IMR-90 (cell line): ENCODE measurements at regions not wholly inside any gene's neighbourhood (a gene's known extent, or its start where the extent isn't known, plus 50 kb on each side); places are given as distances from the start of the nearest gene placed in this dataset.

Experiments used
- CHD1 ChIP-seq: IDR thresholded peaks from 2 replicates; pipeline ENCODE4 v1.6.1; 2012; ENCODE audit warnings: low read depth, low read length, improper control_type of control experiment
- CTCF ChIP-seq: conservative IDR thresholded peaks from 2 replicates; pipeline ENCODE4 v1.5.1; 2012; ENCODE audit warnings: mild to moderate bottlenecking, low read depth, low read length, improper control_type of control experiment
- FOS ChIP-seq: fragments of 150-350 bp; IDR thresholded peaks from 2 replicates; pipeline ENCODE4 v1.6.1; 2016; ENCODE audit warnings: low read depth, low read length
- MAZ ChIP-seq: IDR thresholded peaks from 2 replicates; pipeline ENCODE4 v1.6.1; 2012; ENCODE audit warnings: low read depth, mild to moderate bottlenecking, low read length, improper control_type of control experiment, moderate library complexity, borderline replicate concordance
- POLR2A ChIP-seq: IDR thresholded peaks from 2 replicates; pipeline ENCODE4 v1.6.1; 2012; ENCODE audit warnings: mild to moderate bottlenecking, low read depth, low read length
- SMC3 ChIP-seq: fragments of 150-350 bp; IDR thresholded peaks from 2 replicates; pipeline ENCODE4 v1.6.1; 2016; ENCODE audit warnings: low read depth, mild to moderate bottlenecking, antibody characterized with exemption, low read length, moderate library complexity

GRCh38 chr2:220241423-220241822 lies 614.0 kb downstream of the SLC4A3 start:
- TF ChIP-seq CTCF (no peak), POLR2A (no peak), FOS (no peak), SMC3 (no peak), MAZ (no peak), CHD1 (no peak)
